KG1 (cell line): ENCODE measurements at regions not wholly inside any gene's neighbourhood (a gene's known extent, or its start where the extent isn't known, plus 50 kb on each side); places are given as distances from the start of the nearest gene placed in this dataset.

Experiments used
- DNase-seq: peaks from one replicate; lab custom pipeline; 2025; lab: John Stamatoyannopoulos, UW

GRCh38 chr20:22466447-22467171 is 117.8 kb downstream of the FOXA2 start:
- DNase-seq, result no peak

GRCh38 chr20:22465622-22466446 is 118.5 kb downstream of the FOXA2 start:
- no peak for DNase-seq

GRCh38 chr20:22464312-22465003 is 119.9 kb downstream of the FOXA2 start:
- DNase-seq, result no peak

GRCh38 chr20:22462975-22463914 is 121.1 kb downstream of the FOXA2 start:
- DNase-seq, result no peak

- no peak for DNase-seq
Observed at GRCh38 chr20:22460803-22461202, 123.6 kb downstream of the FOXA2 start.

GRCh38 chr20:22460231-22460630 is 124.1 kb downstream of the FOXA2 start:
- no peak for DNase-seq

- DNase-seq, result no peak
Observed at GRCh38 chr20:22459754-22460153, 124.6 kb downstream of the FOXA2 start.

GRCh38 chr20:22456109-22456508 is 128.3 kb downstream of the FOXA2 start:
- DNase-seq, result no peak

- no peak for DNase-seq
Observed at GRCh38 chr20:22455259-22455658, 129.1 kb downstream of the FOXA2 start.

GRCh38 chr20:22453244-22454080 is 130.9 kb downstream of the FOXA2 start:
- no peak for DNase-seq

- DNase-seq, result no peak
Observed at GRCh38 chr20:22452442-22453011, 131.8 kb downstream of the FOXA2 start.

- no peak for DNase-seq
Observed at GRCh38 chr20:22450537-22450936, 133.8 kb downstream of the FOXA2 start.

GRCh38 chr20:22449188-22449973 is 135.0 kb downstream of the FOXA2 start:
- no peak for DNase-seq

- no peak for DNase-seq
Observed at GRCh38 chr20:22447447-22447778, 137.0 kb downstream of the FOXA2 start.

- DNase-seq, result no peak
Observed at GRCh38 chr20:22446613-22447446, 137.5 kb downstream of the FOXA2 start.

GRCh38 chr20:22442318-22442717 is 142.1 kb downstream of the FOXA2 start:
- no peak for DNase-seq

GRCh38 chr20:22438926-22439325 is 145.4 kb downstream of the FOXA2 start:
- DNase-seq, result no peak

- no peak for DNase-seq
Observed at GRCh38 chr20:22438346-22438745, 146.0 kb downstream of the FOXA2 start.

- DNase-seq, result no peak
Observed at GRCh38 chr20:22437354-22437753, 147.0 kb downstream of the FOXA2 start.
